ENCODE measurements at regions not wholly inside any gene's neighbourhood (a gene's known extent, or its start where the extent isn't known, plus 50 kb on each side); places are given as distances from the start of the nearest gene placed in this dataset.
A peak's percentile ranks its signal among the peaks of the same experiment; 100 is the strongest.

GRCh38 chr7:85381212-85381611, 194.4 kb upstream of the SEMA3D start:
- TF ChIP-seq TEAD4 (IDR thresholded peaks at IDR 0.05) (no peak), TAF1 (IDR thresholded peaks at IDR 0.05; ENCODE audit: low read depth) (no peak), YY1 (IDR thresholded peaks at IDR 0.05; ENCODE audit: low read depth) (no peak), EP300 (IDR thresholded peaks at IDR 0.05; ENCODE audit: borderline replicate concordance) (no peak), NFIC (IDR thresholded peaks at IDR 0.05) (no peak), RAD21 (IDR thresholded peaks at IDR 0.05; ENCODE audit: low read depth) (no peak), TCF12 (IDR thresholded peaks at IDR 0.05; ENCODE audit: low read depth) (no peak), EGR1 (IDR thresholded peaks at IDR 0.05) (no peak), FOXM1 (IDR thresholded peaks at IDR 0.05; ENCODE audit: borderline replicate concordance, low read depth) (no peak), CREB1 (IDR thresholded peaks at IDR 0.05; ENCODE audit: low read depth) (no peak), USF1 (IDR thresholded peaks at IDR 0.05) (no peak), REST (IDR thresholded peaks at IDR 0.05; ENCODE audit: low read depth) (no peak), MAX (IDR thresholded peaks at IDR 0.05) (no peak), CEBPB (IDR thresholded peaks at IDR 0.05) (no peak), ZBTB7A (IDR thresholded peaks at IDR 0.05; ENCODE audit: low read depth) (no peak)

GRCh38 chr7:85376589-85376988, 189.7 kb upstream of the SEMA3D start:
- no peak for TF ChIP-seq NFIC (IDR thresholded peaks at IDR 0.05)
- no peak for TF ChIP-seq EGR1 (IDR thresholded peaks at IDR 0.05)
- TF ChIP-seq EP300 (IDR thresholded peaks at IDR 0.05; ENCODE audit: borderline replicate concordance) = no peak
- no peak for TF ChIP-seq TCF12 (IDR thresholded peaks at IDR 0.05; ENCODE audit: low read depth)
- no peak for TF ChIP-seq YY1 (IDR thresholded peaks at IDR 0.05; ENCODE audit: low read depth)
- TF ChIP-seq TEAD4 (IDR thresholded peaks at IDR 0.05) = no peak
- no peak for TF ChIP-seq ZBTB7A (IDR thresholded peaks at IDR 0.05; ENCODE audit: low read depth)
- TF ChIP-seq REST (IDR thresholded peaks at IDR 0.05; ENCODE audit: low read depth) = no peak
- TF ChIP-seq RAD21 (IDR thresholded peaks at IDR 0.05; ENCODE audit: low read depth) = no peak
- no peak for TF ChIP-seq TAF1 (IDR thresholded peaks at IDR 0.05; ENCODE audit: low read depth)
- no peak for TF ChIP-seq CEBPB (IDR thresholded peaks at IDR 0.05)
- no peak for TF ChIP-seq MAX (IDR thresholded peaks at IDR 0.05)
- TF ChIP-seq FOXM1 (IDR thresholded peaks at IDR 0.05; ENCODE audit: borderline replicate concordance, low read depth) = no peak

- TF ChIP-seq CEBPB (IDR thresholded peaks at IDR 0.05) (no peak), YY1 (IDR thresholded peaks at IDR 0.05; ENCODE audit: low read depth) (no peak), USF1 (IDR thresholded peaks at IDR 0.05) (no peak), EGR1 (IDR thresholded peaks at IDR 0.05) (no peak), TCF12 (IDR thresholded peaks at IDR 0.05; ENCODE audit: low read depth) (no peak), MAX (IDR thresholded peaks at IDR 0.05) (no peak), FOXM1 (IDR thresholded peaks at IDR 0.05; ENCODE audit: borderline replicate concordance, low read depth) (no peak)
These were observed 170.1 kb upstream of the SEMA3D start for GRCh38 chr7:85356916-85357315.

GRCh38 chr7:85343484-85343883, 156.6 kb upstream of the SEMA3D start:
- no peak for TF ChIP-seq NFIC (IDR thresholded peaks at IDR 0.05)

GRCh38 chr7:85342781-85343180, 155.9 kb upstream of the SEMA3D start:
- TF ChIP-seq YY1 (IDR thresholded peaks at IDR 0.05; ENCODE audit: low read depth) (no peak), FOXM1 (IDR thresholded peaks at IDR 0.05; ENCODE audit: borderline replicate concordance, low read depth) (no peak)

GRCh38 chr7:85341973-85342372, 155.1 kb upstream of the SEMA3D start:
- no peak for TF ChIP-seq MAX (IDR thresholded peaks at IDR 0.05)
- no peak for TF ChIP-seq YY1 (IDR thresholded peaks at IDR 0.05; ENCODE audit: low read depth)
- peak; percentile 55; the same call in 1 of the 2 replicates for TF ChIP-seq TEAD4 (IDR thresholded peaks at IDR 0.05)
- TF ChIP-seq REST (IDR thresholded peaks at IDR 0.05; ENCODE audit: low read depth) = no peak
- peak; percentile 51 for TF ChIP-seq CEBPB (IDR thresholded peaks at IDR 0.05)
- TF ChIP-seq RAD21 (IDR thresholded peaks at IDR 0.05; ENCODE audit: low read depth) = no peak
- no peak for TF ChIP-seq TCF12 (IDR thresholded peaks at IDR 0.05; ENCODE audit: low read depth)
- TF ChIP-seq ZBTB7A (IDR thresholded peaks at IDR 0.05; ENCODE audit: low read depth) = no peak

All from Ishikawa (cell line).